Mesothelial cell of epicardium (in vitro differentiated cells): ENCODE measurements at regions not wholly inside any gene's neighbourhood (a gene's known extent, or its start where the extent isn't known, plus 50 kb on each side); places are given as distances from the start of the nearest gene placed in this dataset.

Experiments
- DNase-seq, 2 experiments: peaks; one replicate each; pipeline ENCODE4 v3.0.0; 2021; ENCODE audit warnings: low spot score in 2 of 2; ENCODE audit not compliant: unreplicated experiment in 2 of 2
- H3K27ac Mint-ChIP-seq: 2 replicates; pipeline ENCODE4 v1.8.0; 2021; ENCODE audit warnings: mixed read lengths
- H3K27me3 Mint-ChIP-seq: 2 replicates; pipeline ENCODE4 v1.8.0; 2021; ENCODE audit warnings: low read depth, mixed read lengths
- H3K36me3 Mint-ChIP-seq: 2 replicates; pipeline ENCODE4 v1.8.0; 2021; ENCODE audit warnings: mixed read lengths
- H3K4me1 Mint-ChIP-seq: 2 replicates; pipeline ENCODE4 v1.8.0; 2021; ENCODE audit warnings: mixed read lengths
- H3K4me3 Mint-ChIP-seq: 2 replicates; pipeline ENCODE4 v1.8.0; 2021; ENCODE audit warnings: mild to moderate bottlenecking, moderate library complexity, mixed read lengths
- H3K9me3 Mint-ChIP-seq: 2 replicates; pipeline ENCODE4 v1.8.0; 2021; ENCODE audit warnings: mixed read lengths
- TF ChIP-seq, protein P1 (sequence below): fragments of 200-600 bp; sonication (generic); IDR thresholded peaks from one replicate; pipeline ENCODE4 v1.5.0; 2021; ENCODE audit warnings: antibody characterized with exemption; ENCODE audit not compliant: unreplicated experiment

DNA sequence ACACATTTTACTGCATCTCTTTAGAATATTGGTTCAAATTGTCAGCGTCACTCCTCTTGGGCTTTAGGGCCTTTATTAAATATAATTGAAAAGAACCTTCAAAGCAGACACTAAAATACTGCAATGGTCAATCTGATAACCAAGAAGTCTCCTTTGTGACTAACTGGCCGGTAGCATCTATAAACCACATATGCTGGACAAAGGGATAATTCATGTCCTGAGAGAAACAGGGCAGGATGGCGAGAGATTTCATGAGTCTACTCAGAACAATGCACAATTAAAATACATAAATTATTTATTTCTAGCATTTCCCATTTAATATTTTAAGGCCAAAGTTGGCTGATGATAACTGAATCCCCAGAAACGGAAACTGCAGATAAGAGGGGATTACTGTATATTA lies 1083.4 kb upstream of the CDH18 start:
- Mint-ChIP-seq H3K4me3 (no peak overlapping the region), H3K36me3 (no peaks in the 10 kb centered on the region), H3K9me3 (no peaks in the 10 kb centered on the region), H3K27ac (no peak overlapping the region), H3K27me3 (no peaks in the 10 kb centered on the region), H3K4me1 (no peaks in the 10 kb centered on the region)
- TF ChIP-seq, protein P1, sequence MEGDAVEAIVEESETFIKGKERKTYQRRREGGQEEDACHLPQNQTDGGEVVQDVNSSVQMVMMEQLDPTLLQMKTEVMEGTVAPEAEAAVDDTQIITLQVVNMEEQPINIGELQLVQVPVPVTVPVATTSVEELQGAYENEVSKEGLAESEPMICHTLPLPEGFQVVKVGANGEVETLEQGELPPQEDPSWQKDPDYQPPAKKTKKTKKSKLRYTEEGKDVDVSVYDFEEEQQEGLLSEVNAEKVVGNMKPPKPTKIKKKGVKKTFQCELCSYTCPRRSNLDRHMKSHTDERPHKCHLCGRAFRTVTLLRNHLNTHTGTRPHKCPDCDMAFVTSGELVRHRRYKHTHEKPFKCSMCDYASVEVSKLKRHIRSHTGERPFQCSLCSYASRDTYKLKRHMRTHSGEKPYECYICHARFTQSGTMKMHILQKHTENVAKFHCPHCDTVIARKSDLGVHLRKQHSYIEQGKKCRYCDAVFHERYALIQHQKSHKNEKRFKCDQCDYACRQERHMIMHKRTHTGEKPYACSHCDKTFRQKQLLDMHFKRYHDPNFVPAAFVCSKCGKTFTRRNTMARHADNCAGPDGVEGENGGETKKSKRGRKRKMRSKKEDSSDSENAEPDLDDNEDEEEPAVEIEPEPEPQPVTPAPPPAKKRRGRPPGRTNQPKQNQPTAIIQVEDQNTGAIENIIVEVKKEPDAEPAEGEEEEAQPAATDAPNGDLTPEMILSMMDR: no peak
- DNase-seq: no peak

DNA sequence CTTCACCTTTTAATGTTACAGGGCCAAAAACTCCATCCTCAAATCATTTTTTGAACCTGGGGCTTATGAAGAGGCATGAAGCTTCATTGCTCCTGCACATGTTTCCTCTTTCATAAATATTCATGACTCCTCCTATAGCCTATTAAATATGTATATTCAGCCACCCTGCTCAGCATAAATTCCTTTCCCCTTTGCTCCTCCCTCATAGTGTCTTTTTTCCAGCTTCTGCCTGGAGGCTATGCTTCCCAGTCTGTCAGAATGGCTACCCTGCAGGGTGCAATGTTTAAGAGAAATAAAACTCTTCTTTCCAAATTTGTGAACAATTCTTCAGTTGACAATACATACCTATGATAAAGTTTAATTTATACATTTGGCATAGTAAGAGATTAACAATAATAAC lies 1082.9 kb upstream of the CDH18 start:
- Mint-ChIP-seq H3K4me3 (no peak overlapping the region), H3K36me3 (no peaks in the 10 kb centered on the region), H3K9me3 (no peaks in the 10 kb centered on the region), H3K27ac (no peak overlapping the region), H3K27me3 (no peaks in the 10 kb centered on the region), H3K4me1 (no peaks in the 10 kb centered on the region)
- TF ChIP-seq, protein P1: no peak
- no peak for DNase-seq

DNA sequence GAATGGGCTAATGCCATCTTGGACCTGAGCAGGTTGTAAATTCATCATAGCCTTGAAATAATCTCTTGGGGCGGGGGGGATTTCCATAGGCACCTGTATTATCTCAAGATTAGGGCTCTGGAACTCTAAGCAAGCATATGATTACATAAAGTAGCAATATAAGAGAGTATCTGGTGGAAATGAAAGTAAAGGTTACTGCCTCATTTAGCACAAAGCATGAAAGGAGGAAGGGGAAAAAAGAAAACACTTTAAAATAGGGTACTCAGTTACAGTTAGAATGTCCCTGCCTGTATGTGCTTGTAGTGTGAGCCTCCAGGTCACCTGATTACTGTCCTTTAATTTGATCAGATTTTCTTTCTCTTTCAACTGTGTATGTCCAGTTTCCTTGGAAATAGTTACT lies 1079.7 kb upstream of the CDH18 start:
- TF ChIP-seq, protein P1: no peak
- Mint-ChIP-seq H3K27me3 (no peaks in the 10 kb centered on the region), H3K4me1 (no peaks in the 10 kb centered on the region), H3K4me3 (no peak overlapping the region), H3K9me3 (peaks cover 15% of the 10 kb centered on the region), H3K27ac (no peak overlapping the region), H3K36me3 (no peaks in the 10 kb centered on the region)
- no peak for DNase-seq

DNA sequence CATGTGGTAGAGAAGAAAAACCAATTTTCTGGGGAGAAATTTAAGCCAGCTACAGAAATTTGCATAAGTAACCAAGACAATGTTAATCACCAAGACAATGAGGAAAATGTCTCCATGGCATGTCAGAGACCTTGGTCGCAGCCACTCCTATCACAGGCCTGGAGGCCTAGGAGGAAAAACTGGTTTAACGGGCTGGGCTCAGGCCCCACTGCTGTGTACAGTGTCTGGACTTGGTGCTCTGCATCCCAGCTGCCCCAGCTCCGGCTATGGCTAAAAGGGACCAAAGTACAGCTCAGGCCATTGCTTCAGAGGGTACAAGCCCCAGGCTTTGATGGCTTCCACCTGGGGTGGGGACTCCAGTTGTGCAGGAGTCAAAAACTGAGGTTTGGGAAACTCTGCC lies 1075.1 kb upstream of the CDH18 start:
- no peak overlapping the region for H3K4me3 Mint-ChIP-seq
- no peaks in the 10 kb centered on the region for H3K36me3 Mint-ChIP-seq
- H3K27me3 Mint-ChIP-seq: no peaks in the 10 kb centered on the region
- H3K27ac Mint-ChIP-seq: no peak overlapping the region
- TF ChIP-seq, protein P1: no peak
- H3K9me3 Mint-ChIP-seq: peaks cover 46% of the 10 kb centered on the region
- no peak for DNase-seq
- no peaks in the 10 kb centered on the region for H3K4me1 Mint-ChIP-seq

DNA sequence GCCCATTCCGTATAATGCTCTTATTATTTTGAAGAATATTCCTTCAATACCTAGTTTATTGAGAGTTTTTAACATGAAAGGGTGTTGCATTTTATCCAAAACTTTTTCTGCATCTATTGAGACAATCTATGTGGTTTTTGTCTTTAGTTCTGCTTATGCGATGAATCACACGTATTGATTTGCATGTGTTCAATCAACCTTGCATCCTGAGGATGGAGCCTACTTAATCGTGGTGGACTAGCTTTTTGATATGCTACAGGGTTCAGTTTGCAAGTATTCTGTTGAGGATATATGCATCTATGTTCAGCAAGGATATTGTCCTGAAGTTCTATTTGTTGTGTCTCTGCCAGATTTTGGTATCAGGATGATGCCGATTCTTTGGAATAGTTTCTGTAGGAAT lies 1070.3 kb upstream of the CDH18 start:
- Mint-ChIP-seq H3K4me1 (no peaks in the 10 kb centered on the region), H3K9me3 (peaks cover 34% of the 10 kb centered on the region)

More for the DNA sequence above, 1070.3 kb upstream of the CDH18 start:
- TF ChIP-seq, protein P1: no peak
- Mint-ChIP-seq H3K4me3 (no peak overlapping the region), H3K27me3 (no peaks in the 10 kb centered on the region), H3K36me3 (no peaks in the 10 kb centered on the region), H3K27ac (no peak overlapping the region)
- no peak for DNase-seq
